Stimulated activated CD4-positive, alpha-beta T cell treated with anti-CD3 and anti-CD28 coated beads, Interleukin-2, amount 100 ng/mL, for 24 hours (primary cell): ENCODE measurements at regions not wholly inside any gene's neighbourhood (a gene's known extent, or its start where the extent isn't known, plus 50 kb on each side); places are given as distances from the start of the nearest gene placed in this dataset.
"Not testable (repeated sequence)": the region's sequence is repeated elsewhere in the genome, so short reads cannot be mapped to it uniquely, and the experiment has no call there.

Experiments used
- DNase-seq, 2 donors: peaks; one replicate each; pipeline ENCODE4 v3.0.0-alpha.2; 2020

GRCh38 chr3:75325716-75326115 lies 338.4 kb upstream of the FRG2C start:
- no peak for DNase-seq

DNA sequence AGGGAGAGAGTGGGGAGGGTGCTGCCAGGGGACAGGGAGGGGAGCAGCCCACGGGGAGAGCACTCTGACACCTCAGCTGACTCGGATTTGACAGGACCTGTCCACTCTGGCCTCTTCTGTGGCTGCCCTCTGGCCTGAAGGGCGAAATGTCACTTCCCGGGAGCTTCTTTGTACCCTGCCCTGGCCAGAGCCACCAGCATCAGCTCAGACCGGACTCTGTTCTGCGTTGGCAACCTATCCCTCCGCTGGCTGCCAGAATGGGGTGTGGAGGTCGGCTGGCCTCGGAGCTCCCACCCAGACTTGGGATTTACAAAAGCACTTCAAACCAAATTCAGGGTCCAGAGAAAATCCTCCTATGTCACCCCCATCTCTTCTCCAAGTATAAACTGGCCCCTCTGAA lies 336.7 kb upstream of the FRG2C start:
- DNase-seq: no peak

GRCh38 chr3:75329476-75330097 lies 334.5 kb upstream of the FRG2C start:
- no peak for DNase-seq

DNA sequence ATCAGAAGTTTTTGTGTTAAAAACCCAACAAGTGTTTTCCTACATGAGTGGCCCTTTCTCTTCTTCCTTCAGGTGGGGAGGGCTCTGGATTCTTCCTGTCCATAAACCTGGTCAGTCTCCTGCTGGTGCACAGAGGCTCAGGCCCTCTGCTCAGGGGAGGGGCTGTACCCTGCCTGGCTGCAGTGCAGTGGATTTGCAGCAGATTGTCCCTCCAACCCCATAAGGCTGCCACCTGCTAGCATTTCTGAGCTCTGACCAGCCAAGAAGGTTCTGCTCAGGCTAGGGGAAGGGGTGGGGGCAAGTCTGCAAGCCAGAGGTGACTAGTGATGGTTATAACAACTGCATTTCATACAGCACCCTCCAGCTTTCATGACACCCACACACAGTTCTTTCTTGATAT lies 333.7 kb upstream of the FRG2C start:
- not testable (repeated sequence) for DNase-seq

GRCh38 chr3:75332090-75332489 lies 332.0 kb upstream of the FRG2C start:
- not testable (repeated sequence) for DNase-seq

GRCh38 chr3:75332794-75333193 lies 331.3 kb upstream of the FRG2C start:
- no peak for DNase-seq

- no peak for DNase-seq
These were observed 329.8 kb upstream of the FRG2C start for GRCh38 chr3:75334299-75334698.

DNA sequence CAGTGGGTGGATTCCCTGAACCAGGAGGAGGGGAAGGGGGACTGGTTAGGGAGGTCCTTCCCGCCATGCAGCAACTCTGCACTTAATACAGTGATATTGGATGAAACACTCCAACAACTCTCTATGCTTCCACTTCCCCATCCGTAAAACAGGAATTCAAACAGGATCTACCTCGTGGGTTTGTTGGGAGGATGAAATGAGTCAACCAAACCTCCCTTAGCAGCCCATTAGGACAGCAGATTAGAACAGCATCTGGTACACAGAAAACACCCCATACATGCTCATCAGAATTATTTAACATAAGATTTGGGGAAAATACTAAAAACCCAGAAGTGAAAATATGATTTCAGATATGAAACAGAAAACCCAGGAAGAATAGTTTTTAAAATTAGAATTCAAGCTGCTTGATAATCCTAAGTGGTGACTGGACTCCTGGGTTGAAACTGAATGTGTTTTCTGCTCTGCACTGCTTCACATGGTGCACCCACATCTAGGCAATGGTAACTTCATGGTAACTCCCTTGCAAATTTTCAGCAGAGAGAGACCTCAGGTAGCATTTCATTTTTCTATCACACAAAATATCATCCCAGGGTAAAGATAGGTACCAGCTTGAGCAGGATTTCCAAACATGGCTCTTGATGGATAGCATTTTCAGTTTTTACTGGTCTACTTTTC lies 326.8 kb upstream of the FRG2C start:
- DNase-seq: no peak

DNA sequence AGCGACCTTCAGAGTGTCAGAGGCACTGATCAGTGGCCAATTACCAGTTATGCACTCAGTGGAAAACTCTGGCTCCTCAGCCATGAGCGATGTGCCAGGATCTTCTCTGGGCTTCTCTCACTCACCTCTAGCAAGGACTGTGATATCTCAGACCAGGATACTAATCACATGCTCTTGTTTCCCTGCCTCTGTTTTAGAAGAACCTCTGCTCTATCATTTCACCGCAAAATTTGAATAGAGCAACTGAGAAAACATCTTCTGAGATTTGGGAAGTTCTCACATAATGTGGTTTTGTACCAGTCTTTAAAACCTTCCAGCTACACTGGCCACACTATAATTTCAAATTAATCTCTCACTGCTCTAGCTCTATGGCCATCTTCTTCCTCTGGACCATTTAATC lies 325.8 kb upstream of the FRG2C start:
- no peak for DNase-seq

DNA sequence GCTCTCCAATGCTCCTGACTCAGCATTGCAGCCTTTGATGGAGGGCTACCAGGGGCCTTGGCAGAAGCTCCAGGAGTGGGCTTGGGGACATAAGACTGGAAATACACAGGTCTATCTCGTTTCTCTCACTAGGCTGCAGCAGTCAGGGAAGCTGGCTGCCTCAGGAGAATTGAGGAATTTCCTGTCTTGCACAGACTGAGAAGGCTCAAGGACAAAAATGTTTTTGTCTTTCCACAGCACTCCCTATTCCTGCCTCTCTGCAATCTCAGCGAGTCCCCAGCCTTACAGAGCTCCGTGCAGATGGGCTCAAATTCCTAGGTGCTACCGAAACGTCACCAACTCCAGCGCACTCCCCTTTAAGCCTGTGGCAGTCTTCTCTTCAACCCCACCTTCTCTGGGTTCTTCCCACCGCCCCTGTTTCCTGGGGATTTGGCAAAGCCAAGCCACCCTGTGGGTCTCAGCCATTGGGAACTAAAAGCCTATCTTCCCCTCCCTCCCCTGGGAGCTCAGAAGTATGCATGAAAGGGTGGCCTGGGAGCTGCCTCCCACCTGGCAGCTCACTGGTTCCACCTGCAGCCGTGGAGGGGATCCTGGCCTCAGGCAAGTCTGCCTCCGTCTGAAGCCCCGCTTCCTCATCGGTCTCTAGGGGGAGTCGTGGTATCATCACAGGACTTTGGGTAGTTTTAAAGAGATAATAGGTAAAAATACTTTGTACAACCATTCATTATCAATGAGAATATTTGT lies 322.6 kb upstream of the FRG2C start:
- no peak for DNase-seq

DNA sequence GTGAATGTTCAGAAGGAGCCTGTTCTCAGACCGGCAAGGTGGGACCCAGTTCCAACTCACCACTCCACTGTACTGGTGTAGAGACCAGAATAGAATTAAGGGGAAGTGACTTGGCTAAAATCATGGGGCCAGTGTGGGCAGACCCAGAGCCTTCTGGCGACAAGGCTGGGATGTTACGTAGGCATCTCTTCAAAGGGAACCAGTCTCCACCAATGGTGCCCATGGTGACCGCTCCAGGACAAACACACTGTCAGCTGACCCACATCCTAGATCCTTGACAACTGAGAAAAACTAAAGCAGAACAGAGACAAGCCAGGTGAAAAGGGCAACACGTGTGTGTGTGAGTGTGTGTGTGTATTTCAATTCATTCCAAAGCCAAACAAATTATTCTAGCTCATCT lies 321.7 kb upstream of the FRG2C start:
- DNase-seq: no peak

- DNase-seq: not testable (repeated sequence)
These were observed 313.6 kb upstream of the FRG2C start for GRCh38 chr3:75350536-75350935.

DNA sequence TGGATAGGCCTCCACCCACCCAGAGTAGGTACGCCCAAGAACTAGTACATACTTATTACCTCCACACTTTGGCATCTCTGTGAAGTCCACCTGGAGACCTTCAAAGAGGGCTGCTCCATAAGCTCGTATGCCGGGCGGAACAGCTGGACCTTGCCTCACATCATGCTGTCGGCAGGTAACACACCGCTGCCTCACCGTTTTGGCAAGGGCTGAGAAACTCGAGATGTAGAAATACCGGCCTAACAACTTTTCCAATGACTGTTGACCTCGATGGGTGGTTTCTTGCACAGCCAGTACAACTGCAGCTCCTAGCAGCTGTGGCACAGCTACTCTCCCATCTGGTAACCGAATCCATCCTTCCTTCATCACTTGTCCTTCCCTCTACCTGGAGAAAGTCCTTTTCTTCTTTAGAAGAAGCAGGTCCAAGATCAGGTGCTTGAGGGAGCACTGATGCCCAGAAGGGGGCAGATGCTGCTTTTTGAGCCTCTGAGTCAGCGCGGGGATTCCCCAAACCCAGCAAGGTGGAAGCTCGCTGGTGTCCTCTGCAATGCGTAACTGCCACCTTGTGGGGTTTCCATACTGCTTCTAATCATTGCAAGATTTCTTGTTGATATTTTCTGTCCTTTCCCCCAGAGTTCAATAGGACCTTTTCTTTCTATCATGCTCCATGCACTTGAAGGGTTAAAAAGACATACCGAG lies 301.9 kb upstream of the FRG2C start:
- DNase-seq: peak; percentile 35 to 64

- DNase-seq: not testable (repeated sequence)
These were observed 291.2 kb upstream of the FRG2C start for GRCh38 chr3:75372964-75373363.

DNA sequence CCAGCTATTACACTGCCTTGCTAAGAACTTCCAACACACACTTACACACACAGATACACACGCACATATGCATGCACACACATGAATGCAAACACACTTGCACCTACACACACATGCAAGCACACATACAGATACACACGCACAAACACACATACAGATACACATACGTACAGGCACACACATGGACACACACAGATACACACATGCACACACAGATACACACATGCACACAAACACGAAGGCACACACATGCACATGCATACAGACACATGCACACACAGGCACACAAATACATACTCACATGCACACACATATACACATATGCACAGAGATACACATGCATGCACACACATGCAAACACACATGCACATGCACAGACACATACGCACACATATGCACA lies 284.3 kb upstream of the FRG2C start:
- not testable (repeated sequence) for DNase-seq

- DNase-seq: no peak
These were observed 283.8 kb upstream of the FRG2C start for GRCh38 chr3:75380276-75380771.

- DNase-seq: not testable (repeated sequence)
These were observed 280.1 kb upstream of the FRG2C start for GRCh38 chr3:75384016-75384415.

DNA sequence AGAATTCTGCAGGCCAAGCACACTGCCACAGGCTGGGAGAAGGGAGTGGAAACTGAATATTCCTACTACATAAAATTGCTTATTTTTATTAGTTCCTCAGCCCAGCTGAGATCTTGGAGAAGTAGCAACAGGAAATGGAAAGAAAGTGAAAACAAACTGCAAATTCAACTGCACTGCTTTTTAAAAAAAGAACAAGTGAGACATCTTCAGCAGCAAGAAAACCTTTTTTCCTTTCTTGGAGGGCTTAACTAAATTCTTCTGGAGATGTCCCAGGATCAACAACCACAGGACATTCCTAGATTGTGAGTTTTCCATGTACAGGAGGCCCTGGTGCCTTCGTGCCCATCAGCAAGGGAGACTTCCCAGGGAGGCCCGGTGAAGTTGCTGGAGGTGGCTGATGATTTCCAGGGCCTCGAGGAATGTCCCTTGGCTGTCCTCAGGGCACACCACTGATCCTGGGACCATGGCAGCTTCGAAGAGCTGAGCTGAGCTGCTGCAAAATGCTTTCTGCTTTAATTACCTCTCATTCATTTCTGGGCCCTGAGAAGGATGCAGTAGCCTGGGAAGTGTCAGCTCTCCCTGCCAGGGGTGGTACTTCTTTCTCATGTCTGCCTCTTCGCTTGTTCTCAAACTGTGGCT lies 275.5 kb upstream of the FRG2C start:
- DNase-seq: not testable (repeated sequence)

DNA sequence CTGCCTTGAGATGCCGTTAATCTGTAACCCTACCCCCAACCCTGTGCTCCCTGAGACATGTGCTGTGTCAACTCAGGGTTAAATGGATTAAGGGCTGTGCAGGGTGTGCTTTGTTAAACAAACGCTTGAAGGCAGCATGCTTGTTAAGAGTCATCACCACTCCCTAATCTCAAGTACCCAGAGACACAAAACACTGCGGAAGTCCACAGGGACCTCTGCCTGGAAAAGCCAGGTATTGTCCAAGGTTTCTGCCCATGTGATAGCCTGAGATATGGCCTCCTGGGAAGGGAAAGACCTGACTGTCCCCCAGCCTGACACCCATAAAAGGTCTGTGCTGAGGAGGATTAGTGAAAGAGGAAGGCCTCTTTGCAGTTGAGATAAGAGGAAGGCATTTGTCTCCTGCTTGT lies 270.8 kb upstream of the FRG2C start:
- DNase-seq: not testable (repeated sequence)

GRCh38 chr3:75394102-75394501 lies 270.0 kb upstream of the FRG2C start:
- not testable (repeated sequence) for DNase-seq

DNA sequence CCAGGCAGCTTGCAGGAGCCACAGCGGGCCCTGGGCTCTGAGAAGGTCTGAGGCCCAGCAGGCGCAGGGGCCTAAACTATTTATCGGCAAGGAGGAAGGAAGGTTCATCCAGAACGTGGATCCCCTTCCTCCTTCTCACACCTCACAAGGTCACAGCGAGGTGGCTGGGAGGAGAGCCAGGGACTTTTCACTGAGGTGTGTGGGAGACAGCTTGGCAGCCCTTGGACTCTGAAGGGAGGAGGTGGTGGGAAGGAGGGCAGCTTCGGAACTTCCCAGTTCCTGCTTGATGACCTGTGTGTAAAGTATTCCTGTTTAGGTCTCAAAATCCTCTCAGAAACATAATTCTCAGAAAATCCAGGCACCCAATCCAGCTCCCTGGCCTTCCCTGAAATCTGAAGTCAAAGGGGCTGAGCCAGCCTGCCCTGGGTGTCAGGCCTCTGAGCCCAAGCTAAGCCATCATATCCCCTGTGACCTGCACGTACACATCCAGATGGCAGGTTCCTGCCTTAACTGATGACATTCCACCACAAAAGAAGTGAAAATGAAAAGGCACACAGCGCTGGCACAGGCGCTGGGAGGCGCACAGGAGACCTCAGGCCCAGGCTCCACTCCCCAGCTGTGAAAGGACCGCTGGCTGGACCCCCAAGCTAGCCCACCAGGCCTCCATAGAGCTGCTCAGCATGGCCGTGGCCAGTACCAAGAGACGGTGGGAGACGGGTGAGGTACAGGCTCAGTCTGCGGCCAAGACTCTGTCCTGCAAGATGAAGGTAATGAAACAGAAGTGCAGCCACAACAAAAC lies 269.4 kb upstream of the FRG2C start:
- DNase-seq: not testable (repeated sequence)
